ENCODE measurements at regions not wholly inside any gene's neighbourhood (a gene's known extent, or its start where the extent isn't known, plus 50 kb on each side); places are given as distances from the start of the nearest gene placed in this dataset.

DNA sequence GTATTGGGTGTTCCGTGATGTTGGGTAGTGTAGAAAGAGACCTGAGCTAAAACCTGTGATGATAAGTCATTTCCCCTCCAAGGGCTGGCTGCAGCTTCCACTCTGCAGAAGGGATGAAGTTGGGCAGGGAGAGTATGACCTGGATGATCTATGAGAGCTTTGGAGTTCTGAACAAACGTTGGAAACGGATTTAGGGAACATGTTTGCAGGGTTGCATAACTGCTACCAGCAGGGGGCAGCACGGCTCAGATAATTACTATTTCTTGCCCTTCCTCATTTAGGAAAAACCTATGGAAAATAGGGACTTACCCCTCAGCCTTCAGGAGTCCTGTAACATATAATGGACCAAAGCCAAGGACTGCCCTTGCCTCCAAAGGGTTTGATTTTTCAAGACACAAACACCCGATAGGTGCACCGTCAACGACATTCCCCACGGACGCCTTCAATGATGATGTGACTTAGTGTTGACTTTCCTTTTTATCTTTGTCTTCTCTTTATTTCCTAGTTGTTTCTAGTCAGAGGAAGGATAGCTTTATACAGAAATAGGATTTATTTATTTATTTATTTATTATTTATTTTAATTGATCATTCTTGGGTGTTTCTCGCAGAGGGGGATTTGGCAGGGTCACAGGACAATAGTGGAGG, 164.9 kb upstream of the SASH1 start:
- Histone ChIP-seq H3K36me3 (replicated peaks) (no peaks in the 10 kb centered on the region), H3K4me3 (ENCODE audit: low read depth, low read length) (no peak overlapping the region), H3K27ac (no peak overlapping the region), H3K27me3 (replicated peaks) (no peaks in the 10 kb centered on the region)
- in situ Hi-C loops (cut with HindIII; ENCODE audit: low pct_ligation_motif_present, low sequenced_read_pairs): loop anchor here (25.0 kb wide), 1 partner anchor 285 kb away; no protein-coding TSS in a partner anchor
- TF ChIP-seq, protein P1, sequence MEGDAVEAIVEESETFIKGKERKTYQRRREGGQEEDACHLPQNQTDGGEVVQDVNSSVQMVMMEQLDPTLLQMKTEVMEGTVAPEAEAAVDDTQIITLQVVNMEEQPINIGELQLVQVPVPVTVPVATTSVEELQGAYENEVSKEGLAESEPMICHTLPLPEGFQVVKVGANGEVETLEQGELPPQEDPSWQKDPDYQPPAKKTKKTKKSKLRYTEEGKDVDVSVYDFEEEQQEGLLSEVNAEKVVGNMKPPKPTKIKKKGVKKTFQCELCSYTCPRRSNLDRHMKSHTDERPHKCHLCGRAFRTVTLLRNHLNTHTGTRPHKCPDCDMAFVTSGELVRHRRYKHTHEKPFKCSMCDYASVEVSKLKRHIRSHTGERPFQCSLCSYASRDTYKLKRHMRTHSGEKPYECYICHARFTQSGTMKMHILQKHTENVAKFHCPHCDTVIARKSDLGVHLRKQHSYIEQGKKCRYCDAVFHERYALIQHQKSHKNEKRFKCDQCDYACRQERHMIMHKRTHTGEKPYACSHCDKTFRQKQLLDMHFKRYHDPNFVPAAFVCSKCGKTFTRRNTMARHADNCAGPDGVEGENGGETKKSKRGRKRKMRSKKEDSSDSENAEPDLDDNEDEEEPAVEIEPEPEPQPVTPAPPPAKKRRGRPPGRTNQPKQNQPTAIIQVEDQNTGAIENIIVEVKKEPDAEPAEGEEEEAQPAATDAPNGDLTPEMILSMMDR (IDR thresholded peaks at IDR 0.05; ENCODE audit: low read depth, low read length, missing control alignments): peak; percentile 83
- peak; percentile 61 for DNase-seq

- Histone ChIP-seq H3K36me3 (replicated peaks) (no peaks in the 10 kb centered on the region), H3K27me3 (replicated peaks) (no peaks in the 10 kb centered on the region), H3K4me3 (ENCODE audit: low read depth, low read length) (no peak overlapping the region), H3K27ac (no peak overlapping the region)
- peak; percentile 45 for DNase-seq
- in situ Hi-C loops (cut with HindIII; ENCODE audit: low pct_ligation_motif_present, low sequenced_read_pairs): loop anchor here (25.0 kb wide), 1 partner anchor 283 kb away; no protein-coding TSS in a partner anchor
- TF ChIP-seq, protein P1 (IDR thresholded peaks at IDR 0.05; ENCODE audit: low read depth, low read length, missing control alignments): peak; percentile 78
These were observed 162.9 kb upstream of the SASH1 start for GRCh38 chr6:148179786-148180185.

GRCh38 chr6:148182378-148182777, 160.3 kb upstream of the SASH1 start:
- H3K27me3 ChIP-seq (replicated peaks): no peaks in the 10 kb centered on the region
- H3K27ac ChIP-seq: no peak overlapping the region
- H3K36me3 ChIP-seq (replicated peaks): no peaks in the 10 kb centered on the region

DNA sequence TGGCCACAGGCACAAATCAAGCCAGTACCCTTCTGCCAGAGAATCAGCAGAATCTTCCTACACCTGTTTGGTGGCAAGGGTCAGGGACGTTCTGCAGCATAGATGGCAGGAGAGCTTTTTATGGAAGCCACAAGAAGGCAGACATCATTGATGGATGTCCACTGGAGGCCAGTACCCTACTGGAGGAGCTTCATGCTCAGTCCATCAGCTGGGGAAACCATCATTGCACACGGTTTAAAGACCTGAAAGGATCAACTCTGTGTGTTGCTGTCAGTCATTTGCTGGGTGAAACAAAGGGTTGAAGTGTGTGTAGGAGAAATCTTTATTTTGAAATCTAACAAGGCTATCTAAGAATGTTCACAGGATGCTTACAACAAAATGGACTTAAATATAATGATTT, 158.9 kb upstream of the SASH1 start:
- no peaks in the 10 kb centered on the region for H3K27me3 ChIP-seq (replicated peaks)
- TF ChIP-seq, protein P1 (IDR thresholded peaks at IDR 0.05; ENCODE audit: low read depth, low read length, missing control alignments): no peak
- no peak overlapping the region for H3K27ac ChIP-seq
- no peak overlapping the region for H3K4me3 ChIP-seq (ENCODE audit: low read depth, low read length)
- no peaks in the 10 kb centered on the region for H3K36me3 ChIP-seq (replicated peaks)
- DNase-seq: no peak
- in situ Hi-C loops (cut with HindIII; ENCODE audit: low pct_ligation_motif_present, low sequenced_read_pairs): loop anchor here (25.0 kb wide), 1 partner anchor 279 kb away; no protein-coding TSS in a partner anchor

More at GRCh38 chr6:148182378-148182777, 160.3 kb upstream of the SASH1 start:
- TF ChIP-seq, protein P1 (IDR thresholded peaks at IDR 0.05; ENCODE audit: low read depth, low read length, missing control alignments): no peak
- no peak overlapping the region for H3K4me3 ChIP-seq (ENCODE audit: low read depth, low read length)
- no peak for DNase-seq
- in situ Hi-C loops (cut with HindIII; ENCODE audit: low pct_ligation_motif_present, low sequenced_read_pairs): loop anchor here (25.0 kb wide), 1 partner anchor 280 kb away; no protein-coding TSS in a partner anchor

GRCh38 chr6:148186916-148187315, 155.7 kb upstream of the SASH1 start:
- Histone ChIP-seq H3K36me3 (replicated peaks) (no peaks in the 10 kb centered on the region), H3K27ac (no peak overlapping the region), H3K27me3 (replicated peaks) (no peaks in the 10 kb centered on the region), H3K4me3 (ENCODE audit: low read depth, low read length) (no peak overlapping the region)
- TF ChIP-seq, protein P1 (IDR thresholded peaks at IDR 0.05; ENCODE audit: low read depth, low read length, missing control alignments): no peak
- DNase-seq: no peak
- in situ Hi-C loops (cut with HindIII; ENCODE audit: low pct_ligation_motif_present, low sequenced_read_pairs): loop anchor here (25.0 kb wide), 1 partner anchor 275 kb away; no protein-coding TSS in a partner anchor

All from brain microvascular endothelial cell (primary cell).